A549 (cell line): ENCODE measurements at regions not wholly inside any gene's neighbourhood (a gene's known extent, or its start where the extent isn't known, plus 50 kb on each side); places are given as distances from the start of the nearest gene placed in this dataset.

Source experiments
- ATAC-seq, 2 experiments: fragments of 200-7000 bp in 1 of 2; fragments of >200 bp in 1 of 2; cut with Nextera tagmentation in 1 of 2; cut with Tn5 transposase in 1 of 2; 3 replicates each; pipeline versions ENCODE4 v1.8.0 to v1.9.1; 2018 to 2020; ENCODE audit warnings: mild to moderate bottlenecking in 1 of 2, moderate library complexity in 1 of 2
- CTCF ChIA-PET: fragments of 300-600 bp; sonication (Branson Sonifier 250); formaldehyde crosslinking; extraction: SDS; loops from one replicate; lab custom pipeline; 2021; ENCODE audit warnings: antibody characterized with exemption, inconsistent platforms; lab: Yijun Ruan, JAX
- POLR2A ChIA-PET: fragments of 350-600 bp; formaldehyde crosslinking; extraction: SDS; loops from one replicate; lab custom pipeline; 2021; ENCODE audit warnings: antibody characterized with exemption, inconsistent platforms; lab: Yijun Ruan, JAX
- DNase-seq, 2 experiments: peaks; one replicate each; pipeline versions ENCODE4 v3.0.0 to v3.0.0-alpha.2; 2011 to 2016; ENCODE audit warnings: low read depth in 1 of 2, low spot score in 1 of 2
- FAIRE-seq: peaks from 2 replicates; lab custom pipeline; 2011; peaks lifted over from hg19 to GRCh38; lab: Jason Lieb, UNC
- H3K27ac ChIP-seq, 2 experiments: fragments of >200 bp; sonication (Bioruptor Twin); formaldehyde crosslinking; 3 replicates each; pipeline ENCODE4 v1.5.1; 2016 to 2017
- H3K4me1 ChIP-seq: fragments of >200 bp; sonication (Bioruptor Twin); formaldehyde crosslinking; 3 replicates; pipeline ENCODE4 v1.6.1; 2016
- H3K4me2 ChIP-seq: fragments of >200 bp; sonication (Bioruptor Twin); formaldehyde crosslinking; 3 replicates; pipeline ENCODE4 v1.6.1; 2016
- H3K4me3 ChIP-seq: fragments of >200 bp; sonication (Bioruptor Twin); formaldehyde crosslinking; 3 replicates; pipeline ENCODE4 v1.5.1; 2016
- H3K9me3 ChIP-seq: fragments of >200 bp; sonication (Bioruptor Twin); formaldehyde crosslinking; 3 replicates; pipeline ENCODE4 v1.6.1; 2016
- EP300 ChIP-seq, 2 experiments: fragments of >200 bp; sonication (Bioruptor Twin); formaldehyde crosslinking; IDR thresholded peaks; 2 replicates in 1 of 2; 3 replicates in 1 of 2; pipeline ENCODE4 v1.6.1; 2016 to 2017
- FOSL2 ChIP-seq, 2 experiments: fragments of 450-650 bp in 1 of 2; fragments of >200 bp in 1 of 2; sonication (Bioruptor Twin) in 1 of 2; formaldehyde crosslinking; IDR thresholded peaks; 2 replicates each; pipeline versions ENCODE4 v1.5.0 to v1.6.1; 2016 to 2020; ENCODE audit warnings: mild to moderate bottlenecking in 1 of 2, moderate library complexity in 1 of 2
- KDM5A ChIP-seq: fragments of 200-600 bp; sonication (generic); IDR thresholded peaks from 2 replicates; pipeline ENCODE4 v1.6.1; 2016; ENCODE audit warnings: antibody characterized with exemption, mild to moderate bottlenecking
- NFE2L2 ChIP-seq: fragments of 150-350 bp; conservative IDR thresholded peaks from 2 replicates; pipeline ENCODE4 v1.6.1; 2014; ENCODE audit warnings: low read length
- NR3C1 ChIP-seq: fragments of >200 bp; sonication (Bioruptor Twin); formaldehyde crosslinking; IDR thresholded peaks from 3 replicates; pipeline ENCODE4 v1.6.1; 2017
- RCOR1 ChIP-seq: fragments of 150-350 bp; IDR thresholded peaks from 2 replicates; pipeline ENCODE4 v1.6.1; 2014; ENCODE audit warnings: antibody characterized with exemption, low read length, low read depth
- RFX5 ChIP-seq: fragments of 450-650 bp; IDR thresholded peaks from 2 replicates; pipeline ENCODE4 v1.7.1; 2014; ENCODE audit warnings: antibody characterized with exemption, mild to moderate bottlenecking, moderate library complexity
- ZNF302 ChIP-seq: fragments of 250-450 bp; sonication (Bioruptor Pico); IDR thresholded peaks from 2 replicates; pipeline ENCODE4 v1.9.0; 2021; ENCODE audit warnings: inconsistent platforms, mild to moderate bottlenecking, moderate library complexity
- WGBS: methylation state at CpG from one replicate; pipeline ENCODE4 v1.1.6; 2017; ENCODE audit errors: missing lambda C conversion rate; 5-methylcytosine and 5-hydroxymethylcytosine counted together
- TF ChIP-seq, protein P1 (sequence below): fragments of 250-450 bp; sonication (Bioruptor Pico); IDR thresholded peaks from 2 replicates; pipeline ENCODE4 v1.5.0; 2020; ENCODE audit warnings: low read depth, mild to moderate bottlenecking, moderate library complexity
- TF ChIP-seq, protein P2 (sequence below): fragments of 200-600 bp; sonication (generic); IDR thresholded peaks from 2 replicates; pipeline ENCODE4 v1.6.1; 2016; ENCODE audit warnings: antibody characterized with exemption, mild to moderate bottlenecking, moderate library complexity
- TF ChIP-seq, protein P3 (sequence below): fragments of 250-450 bp; sonication (Bioruptor Pico); IDR thresholded peaks from 2 replicates; pipeline ENCODE4 v1.5.0; 2021; ENCODE audit warnings: mild to moderate bottlenecking, moderate library complexity, borderline replicate concordance
- TF ChIP-seq, protein P4 (sequence below): fragments of >200 bp; sonication (Bioruptor Twin); formaldehyde crosslinking; IDR thresholded peaks from 3 replicates; pipeline ENCODE4 v1.6.1; 2016

DNA sequence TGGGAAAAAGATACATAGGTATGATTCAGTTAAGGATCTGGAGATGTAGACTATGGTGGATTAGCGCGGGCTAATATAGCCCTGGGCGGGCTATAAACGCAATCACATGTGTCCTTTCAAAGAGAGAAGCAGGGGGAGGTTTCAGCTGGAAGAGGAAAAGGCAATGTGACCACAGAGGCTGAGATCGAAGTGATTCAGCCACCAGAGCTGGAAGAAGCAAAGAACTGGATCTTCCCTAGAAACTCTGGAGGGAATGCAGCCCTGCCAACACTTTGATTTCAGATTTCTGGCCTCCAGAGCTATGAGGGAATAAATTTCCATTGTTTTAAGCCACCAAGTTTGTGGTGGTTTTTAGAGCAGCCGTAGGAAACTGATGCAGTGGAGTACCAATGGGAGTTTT, 81.5 kb upstream of the NHSL1 start:
- no peak overlapping the region for H3K27ac ChIP-seq
- no peaks in the 10 kb centered on the region for H3K9me3 ChIP-seq
- ATAC-seq, result no peak
- H3K4me1 ChIP-seq, result no peaks in the 10 kb centered on the region
- FAIRE-seq, result no peak
- ChIA-PET POLR2A (no interaction called here), CTCF (no interaction called here)
- DNase-seq, result no peak
- H3K4me2 ChIP-seq, result no peak overlapping the region
- no peak overlapping the region for H3K4me3 ChIP-seq
- WGBS, result 98% methylated on average over 6 of the region's 6 CpGs
- TF ChIP-seq RCOR1, result no peak
- TF ChIP-seq FOSL2 (IDR thresholded peaks at IDR 0.05), result no peak
- TF ChIP-seq FOSL2 (CRISPR knock-in tag; IDR thresholded peaks at IDR 0.05), result no peak
- TF ChIP-seq, protein P1, sequence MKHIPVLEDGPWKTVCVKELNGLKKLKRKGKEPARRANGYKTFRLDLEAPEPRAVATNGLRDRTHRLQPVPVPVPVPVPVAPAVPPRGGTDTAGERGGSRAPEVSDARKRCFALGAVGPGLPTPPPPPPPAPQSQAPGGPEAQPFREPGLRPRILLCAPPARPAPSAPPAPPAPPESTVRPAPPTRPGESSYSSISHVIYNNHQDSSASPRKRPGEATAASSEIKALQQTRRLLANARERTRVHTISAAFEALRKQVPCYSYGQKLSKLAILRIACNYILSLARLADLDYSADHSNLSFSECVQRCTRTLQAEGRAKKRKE (CRISPR knock-in tag), result no peak

DNA sequence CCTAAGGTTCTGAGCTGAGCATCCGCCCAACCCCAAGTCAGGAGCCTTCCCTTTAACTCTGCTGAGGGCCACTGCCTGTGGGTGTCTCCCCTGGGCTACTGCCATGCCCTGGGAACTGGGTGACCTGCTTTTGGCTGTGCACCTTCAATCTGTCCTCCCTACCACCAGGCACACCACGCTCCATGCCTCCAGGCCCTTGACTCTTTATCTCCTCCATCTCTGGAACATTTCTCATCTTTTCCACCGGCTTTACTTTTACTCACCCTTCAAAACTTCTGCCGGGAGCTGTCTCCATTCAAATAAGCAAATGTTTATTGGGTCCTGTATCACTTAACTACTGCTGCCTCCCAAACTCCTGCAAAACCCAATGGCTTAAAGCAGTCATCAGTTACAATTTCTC, 83.3 kb upstream of the NHSL1 start:
- DNase-seq, result no peak
- 94% methylated on average over 4 of the region's 4 CpGs for WGBS
- POLR2A ChIA-PET, result no interaction called here
- Histone ChIP-seq H3K4me1 (no peaks in the 10 kb centered on the region), H3K4me3 (no peak overlapping the region), H3K4me2 (no peak overlapping the region), H3K9me3 (no peaks in the 10 kb centered on the region), H3K27ac (no peak overlapping the region)
- CTCF ChIA-PET, result interaction anchor here (0.5 kb wide), 1 partner anchor 18 kb away, joined by 3 read pairs; no protein-coding TSS in a partner anchor
- TF ChIP-seq RFX5 (no peak), EP300 (IDR thresholded peaks at IDR 0.05) (no peak)
- TF ChIP-seq, protein P2, sequence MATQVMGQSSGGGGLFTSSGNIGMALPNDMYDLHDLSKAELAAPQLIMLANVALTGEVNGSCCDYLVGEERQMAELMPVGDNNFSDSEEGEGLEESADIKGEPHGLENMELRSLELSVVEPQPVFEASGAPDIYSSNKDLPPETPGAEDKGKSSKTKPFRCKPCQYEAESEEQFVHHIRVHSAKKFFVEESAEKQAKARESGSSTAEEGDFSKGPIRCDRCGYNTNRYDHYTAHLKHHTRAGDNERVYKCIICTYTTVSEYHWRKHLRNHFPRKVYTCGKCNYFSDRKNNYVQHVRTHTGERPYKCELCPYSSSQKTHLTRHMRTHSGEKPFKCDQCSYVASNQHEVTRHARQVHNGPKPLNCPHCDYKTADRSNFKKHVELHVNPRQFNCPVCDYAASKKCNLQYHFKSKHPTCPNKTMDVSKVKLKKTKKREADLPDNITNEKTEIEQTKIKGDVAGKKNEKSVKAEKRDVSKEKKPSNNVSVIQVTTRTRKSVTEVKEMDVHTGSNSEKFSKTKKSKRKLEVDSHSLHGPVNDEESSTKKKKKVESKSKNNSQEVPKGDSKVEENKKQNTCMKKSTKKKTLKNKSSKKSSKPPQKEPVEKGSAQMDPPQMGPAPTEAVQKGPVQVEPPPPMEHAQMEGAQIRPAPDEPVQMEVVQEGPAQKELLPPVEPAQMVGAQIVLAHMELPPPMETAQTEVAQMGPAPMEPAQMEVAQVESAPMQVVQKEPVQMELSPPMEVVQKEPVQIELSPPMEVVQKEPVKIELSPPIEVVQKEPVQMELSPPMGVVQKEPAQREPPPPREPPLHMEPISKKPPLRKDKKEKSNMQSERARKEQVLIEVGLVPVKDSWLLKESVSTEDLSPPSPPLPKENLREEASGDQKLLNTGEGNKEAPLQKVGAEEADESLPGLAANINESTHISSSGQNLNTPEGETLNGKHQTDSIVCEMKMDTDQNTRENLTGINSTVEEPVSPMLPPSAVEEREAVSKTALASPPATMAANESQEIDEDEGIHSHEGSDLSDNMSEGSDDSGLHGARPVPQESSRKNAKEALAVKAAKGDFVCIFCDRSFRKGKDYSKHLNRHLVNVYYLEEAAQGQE, result no peak
- TF ChIP-seq, protein P3, sequence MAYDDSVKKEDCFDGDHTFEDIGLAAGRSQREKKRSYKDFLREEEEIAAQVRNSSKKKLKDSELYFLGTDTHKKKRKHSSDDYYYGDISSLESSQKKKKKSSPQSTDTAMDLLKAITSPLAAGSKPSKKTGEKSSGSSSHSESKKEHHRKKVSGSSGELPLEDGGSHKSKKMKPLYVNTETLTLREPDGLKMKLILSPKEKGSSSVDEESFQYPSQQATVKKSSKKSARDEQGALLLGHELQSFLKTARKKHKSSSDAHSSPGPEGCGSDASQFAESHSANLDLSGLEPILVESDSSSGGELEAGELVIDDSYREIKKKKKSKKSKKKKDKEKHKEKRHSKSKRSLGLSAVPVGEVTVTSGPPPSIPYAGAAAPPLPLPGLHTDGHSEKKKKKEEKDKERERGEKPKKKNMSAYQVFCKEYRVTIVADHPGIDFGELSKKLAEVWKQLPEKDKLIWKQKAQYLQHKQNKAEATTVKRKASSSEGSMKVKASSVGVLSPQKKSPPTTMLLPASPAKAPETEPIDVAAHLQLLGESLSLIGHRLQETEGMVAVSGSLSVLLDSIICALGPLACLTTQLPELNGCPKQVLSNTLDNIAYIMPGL (CRISPR knock-in tag), result no peak
- FAIRE-seq, result no peak
- ATAC-seq, result no peak

DNA sequence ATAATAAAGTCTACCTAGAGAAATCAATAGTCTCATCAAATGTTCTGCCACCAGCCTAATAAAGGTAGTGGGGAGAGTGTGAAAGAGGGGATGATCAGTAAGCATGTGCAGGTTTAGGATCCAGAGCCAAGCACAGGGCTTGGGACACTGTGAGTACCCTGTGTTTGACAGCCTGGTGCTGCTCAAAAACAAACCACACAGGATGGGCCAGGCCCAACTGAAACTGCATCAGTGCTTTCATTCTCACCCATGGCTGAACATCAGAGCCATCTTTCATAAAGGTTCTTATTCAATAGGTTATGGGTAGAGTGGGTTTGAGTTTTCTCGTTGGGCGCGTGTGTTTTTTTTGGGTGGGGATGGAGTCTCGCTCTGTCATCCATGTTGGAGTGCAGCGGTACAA, 87.3 kb upstream of the NHSL1 start:
- Histone ChIP-seq H3K4me3 (no peak overlapping the region), H3K9me3 (no peaks in the 10 kb centered on the region), H3K4me1 (peaks cover 5% of the 10 kb centered on the region; the same call in 1 of the 3 replicates)
- ATAC-seq (no peak), DNase-seq (no peak), FAIRE-seq (no peak)
- CTCF ChIA-PET, result interaction anchor here (0.9 to 2.0 kb wide), 4 partner anchors 156 to 471 kb away, joined by 3 to 7 read pairs (median 6); no protein-coding TSS in a partner anchor
- 94% methylated on average over 5 of the region's 5 CpGs for WGBS
- TF ChIP-seq NFE2L2 (no peak), KDM5A (no peak), ZNF302 (CRISPR knock-in tag) (no peak), NR3C1 (no peak)
- TF ChIP-seq, protein P4, sequence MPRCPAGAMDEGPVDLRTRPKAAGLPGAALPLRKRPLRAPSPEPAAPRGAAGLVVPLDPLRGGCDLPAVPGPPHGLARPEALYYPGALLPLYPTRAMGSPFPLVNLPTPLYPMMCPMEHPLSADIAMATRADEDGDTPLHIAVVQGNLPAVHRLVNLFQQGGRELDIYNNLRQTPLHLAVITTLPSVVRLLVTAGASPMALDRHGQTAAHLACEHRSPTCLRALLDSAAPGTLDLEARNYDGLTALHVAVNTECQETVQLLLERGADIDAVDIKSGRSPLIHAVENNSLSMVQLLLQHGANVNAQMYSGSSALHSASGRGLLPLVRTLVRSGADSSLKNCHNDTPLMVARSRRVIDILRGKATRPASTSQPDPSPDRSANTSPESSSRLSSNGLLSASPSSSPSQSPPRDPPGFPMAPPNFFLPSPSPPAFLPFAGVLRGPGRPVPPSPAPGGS, result no peak
- TF ChIP-seq, protein P2, result no peak
- TF ChIP-seq, all 56 proteins: peak for 0
- POLR2A ChIA-PET, result interaction anchor here (0.7 kb wide), 1 partner anchor 171 kb away, joined by 10 read pairs; no protein-coding TSS in a partner anchor
- no peak overlapping the region for H3K27ac ChIP-seq
- no peak overlapping the region for H3K4me2 ChIP-seq
